H1 (cell line): ENCODE measurements at regions not wholly inside any gene's neighbourhood (a gene's known extent, or its start where the extent isn't known, plus 50 kb on each side); places are given as distances from the start of the nearest gene placed in this dataset.

Experiments
- CTCF ChIA-PET: fragments of 300-600 bp; sonication (Branson Sonifier 250); formaldehyde crosslinking; loops from one replicate; lab custom pipeline; 2021; ENCODE audit not compliant: partially characterized antibody; lab: Charles Lee
- POLR2A ChIA-PET: fragments of 300-600 bp; sonication (Branson Sonifier 250); formaldehyde crosslinking; loops from one replicate; lab custom pipeline; 2021; ENCODE audit warnings: inconsistent platforms; ENCODE audit not compliant: partially characterized antibody; lab: Charles Lee
- DNase-seq, 2 experiments: peaks; one replicate each; pipeline versions ENCODE4 v3.0.0 to v3.0.0-alpha.2; 2010 to 2022; ENCODE audit warnings: low spot score in 2 of 2, low read depth in 1 of 2, mixed read lengths in 1 of 2
- FAIRE-seq: peaks from 2 replicates; lab custom pipeline; 2011; peaks lifted over from hg19 to GRCh38; lab: Jason Lieb, UNC
- H2AFZ ChIP-seq: 2 replicates; pipeline ENCODE4 v1.8.1; 2012; ENCODE audit warnings: low read length, inconsistent platforms
- H2AK5ac ChIP-seq: 2 replicates; pipeline ENCODE4 v1.6.1; 2013; ENCODE audit warnings: low read depth, low read length
- H2BK120ac ChIP-seq: replicated peaks from 2 replicates; pipeline ENCODE3; 2013; ENCODE audit warnings: low read depth, low read length, inconsistent platforms
- H2BK12ac ChIP-seq: 2 replicates; pipeline ENCODE4 v1.6.1; 2013; ENCODE audit warnings: low read depth, low read length
- H2BK15ac ChIP-seq: 2 replicates; pipeline ENCODE4 v1.6.1; 2013; ENCODE audit warnings: low read length
- H2BK20ac ChIP-seq: 2 replicates; pipeline ENCODE4 v1.6.1; 2013; ENCODE audit warnings: low read length
- H2BK5ac ChIP-seq: 2 replicates; pipeline ENCODE4 v1.6.1; 2013; ENCODE audit warnings: low read depth, low read length
- H3K14ac ChIP-seq: 2 replicates; pipeline ENCODE4 v1.6.1; 2013; ENCODE audit warnings: inconsistent platforms; ENCODE audit not compliant: insufficient read length
- H3K18ac ChIP-seq: 2 replicates; pipeline ENCODE4 v1.6.1; 2013; ENCODE audit warnings: low read length; ENCODE audit errors: extremely low read depth
- H3K23ac ChIP-seq: 2 replicates; pipeline ENCODE4 v1.6.1; 2013; ENCODE audit warnings: inconsistent platforms; ENCODE audit not compliant: insufficient read length
- H3K23me2 ChIP-seq: 2 replicates; pipeline ENCODE4 v1.6.1; 2013; ENCODE audit warnings: low read depth, low read length
- H3K27ac ChIP-seq: 2 replicates; pipeline ENCODE4 v1.6.1; 2011; ENCODE audit warnings: low read depth, low read length, inconsistent platforms
- H3K27me3 ChIP-seq, 4 experiments: replicated peaks in 1 of 4; 1 replicate in 1 of 4; 2 replicates in 3 of 4; pipeline versions ENCODE4 v1.6.1 to v1.8.1; 2011 to 2013; ENCODE audit warnings: low read length in 3 of 4, mild to moderate bottlenecking in 3 of 4, inconsistent platforms in 2 of 4, mixed read lengths in 2 of 4, moderate library complexity in 1 of 4; ENCODE audit not compliant: control insufficient read depth in 3 of 4, insufficient read depth in 3 of 4; ENCODE audit errors: extremely low read depth in 1 of 4
- H3K36me3 ChIP-seq, 4 experiments: 2 replicates each; pipeline versions ENCODE4 v1.6.1 to v1.8.1; 2011 to 2013; ENCODE audit warnings: mild to moderate bottlenecking in 4 of 4, low read length in 3 of 4, moderate library complexity in 2 of 4, control low read depth in 1 of 4, inconsistent platforms in 1 of 4; ENCODE audit not compliant: insufficient read depth in 4 of 4, control insufficient read depth in 2 of 4
- H3K4ac ChIP-seq: replicated peaks from 2 replicates; pipeline ENCODE3; 2013; ENCODE audit warnings: low read length, low read depth, mixed read lengths, inconsistent platforms; ENCODE audit not compliant: insufficient read length
- H3K4me1 ChIP-seq, 4 experiments: replicated peaks in 1 of 4; 1 replicate in 1 of 4; 2 replicates in 3 of 4; pipeline versions ENCODE4 v1.6.1 to v1.8.1; 2011 to 2013; ENCODE audit warnings: low read length in 3 of 4, inconsistent platforms in 2 of 4, mixed read lengths in 1 of 4; ENCODE audit not compliant: insufficient read depth in 4 of 4, control insufficient read depth in 3 of 4
- H3K4me2 ChIP-seq, 2 experiments: 2 replicates each; pipeline versions ENCODE4 v1.6.1 to v1.8.1; 2011 to 2013; ENCODE audit warnings: low read depth in 2 of 2, low read length in 2 of 2, control low read depth in 1 of 2, inconsistent platforms in 1 of 2, mild to moderate bottlenecking in 1 of 2; ENCODE audit not compliant: insufficient read depth in 1 of 2
- H3K4me3 ChIP-seq, 4 experiments: fragments of 200-600, 300-600 bp in 1 of 4; sonication (generic), shearing (Covaris generic), sonication (Bioruptor Twin) in 1 of 4; 2 replicates each; pipeline versions ENCODE4 v1.5.1 to v1.8.1; 2011 to 2016; ENCODE audit warnings: low read length in 4 of 4, low read depth in 3 of 4, control low read depth in 2 of 4, inconsistent platforms in 2 of 4, mild to moderate bottlenecking in 2 of 4, mixed read lengths in 1 of 4, moderate library complexity in 1 of 4; ENCODE audit not compliant: insufficient read depth in 2 of 4; ENCODE audit errors: extremely low read depth in 1 of 4
- H3K56ac ChIP-seq: replicated peaks from 2 replicates; pipeline ENCODE3; 2013; ENCODE audit warnings: low read depth, mild to moderate bottlenecking, mixed read lengths, low read length, inconsistent platforms; ENCODE audit not compliant: insufficient read length
- H3K79me1 ChIP-seq: 2 replicates; pipeline ENCODE4 v1.6.1; 2013; ENCODE audit warnings: low read depth, low read length, control low read depth
- H3K79me2 ChIP-seq, 2 experiments: 2 replicates each; pipeline versions ENCODE4 v1.6.1 to v1.8.1; 2012 to 2013; ENCODE audit warnings: low read length in 2 of 2, mild to moderate bottlenecking in 2 of 2, inconsistent platforms in 1 of 2; ENCODE audit not compliant: insufficient read depth in 2 of 2, control insufficient read depth in 1 of 2
- H3K9ac ChIP-seq, 4 experiments: replicated peaks in 1 of 4; 1 replicate in 1 of 4; 2 replicates in 3 of 4; pipeline versions ENCODE4 v1.6.1 to v1.8.1; 2011 to 2013; ENCODE audit warnings: low read depth in 3 of 4, low read length in 3 of 4, control low read depth in 2 of 4, mild to moderate bottlenecking in 2 of 4, moderate library complexity in 2 of 4, inconsistent platforms in 1 of 4; ENCODE audit errors: extremely low read depth in 1 of 4
- H3K9me3 ChIP-seq, 2 experiments: 2 replicates each; pipeline versions ENCODE4 v1.6.1 to v1.8.1; 2012 to 2013; ENCODE audit warnings: mild to moderate bottlenecking in 2 of 2, moderate library complexity in 2 of 2, control low read depth in 1 of 2, inconsistent platforms in 1 of 2, low read depth in 1 of 2, low read length in 1 of 2, mixed read lengths in 1 of 2; ENCODE audit not compliant: insufficient read depth in 2 of 2
- H4K20me1 ChIP-seq, 2 experiments: replicated peaks in 1 of 2; 2 replicates each; pipeline versions ENCODE3 to v1.8.1; 2011 to 2013; ENCODE audit warnings: inconsistent platforms in 2 of 2, low read length in 2 of 2, mild to moderate bottlenecking in 1 of 2; ENCODE audit not compliant: insufficient read depth in 2 of 2, control insufficient read depth in 1 of 2
- H4K5ac ChIP-seq: 2 replicates; pipeline ENCODE4 v1.6.1; 2013; ENCODE audit warnings: low read length, low read depth, mixed read lengths, inconsistent platforms; ENCODE audit not compliant: insufficient read length
- H4K8ac ChIP-seq: 2 replicates; pipeline ENCODE4 v1.8.0; 2013; ENCODE audit warnings: mild to moderate bottlenecking, moderate library complexity, low read length, inconsistent platforms; ENCODE audit not compliant: insufficient read depth; ENCODE audit errors: extremely low read depth
- H4K91ac ChIP-seq: replicated peaks from 2 replicates; pipeline ENCODE3; 2013; ENCODE audit warnings: low read length, mixed read lengths, inconsistent platforms; ENCODE audit not compliant: insufficient read length
- HDAC2 ChIP-seq, 2 experiments: fragments of 300-600 bp in 1 of 2; sonication (generic) in 1 of 2; IDR thresholded peaks; 2 replicates each; pipeline ENCODE4 v1.6.1; 2011 to 2012; ENCODE audit warnings: low read depth in 2 of 2, low read length in 2 of 2, mild to moderate bottlenecking in 2 of 2, moderate library complexity in 2 of 2, borderline replicate concordance in 1 of 2, inconsistent platforms in 1 of 2
- HDAC6 ChIP-seq: IDR thresholded peaks from one replicate; pipeline ENCODE4 v1.7.1; 2012; ENCODE audit warnings: low read depth, mild to moderate bottlenecking, inconsistent platforms, low read length, moderate library complexity
- TEAD4 ChIP-seq: IDR thresholded peaks from 2 replicates; pipeline ENCODE4 v1.6.1; 2012; ENCODE audit warnings: low read depth, low read length, inconsistent platforms, mixed read lengths
- WGBS, 2 experiments: shearing (Covaris generic) in 1 of 2; methylation state at CpG; one replicate each; pipeline versions ENCODE4 v1.1.6 to v1.1.7; 2013 to 2015; ENCODE audit warnings: low lambda C conversion rate in 2 of 2, mixed read lengths in 2 of 2, inconsistent platforms in 1 of 2, low coverage in 1 of 2, missing lambda C conversion rate in 1 of 2; ENCODE audit not compliant: insufficient replicate concordance in 2 of 2, insufficient coverage in 1 of 2, insufficient read length in 1 of 2; ENCODE audit errors: extremely low coverage in 1 of 2, missing lambda C conversion rate in 1 of 2; 5-methylcytosine and 5-hydroxymethylcytosine counted together
- TF ChIP-seq, protein P1 (sequence below): IDR thresholded peaks from 2 replicates; pipeline ENCODE4 v1.6.1; 2011; ENCODE audit warnings: low read length, improper control_type of control experiment

DNA sequence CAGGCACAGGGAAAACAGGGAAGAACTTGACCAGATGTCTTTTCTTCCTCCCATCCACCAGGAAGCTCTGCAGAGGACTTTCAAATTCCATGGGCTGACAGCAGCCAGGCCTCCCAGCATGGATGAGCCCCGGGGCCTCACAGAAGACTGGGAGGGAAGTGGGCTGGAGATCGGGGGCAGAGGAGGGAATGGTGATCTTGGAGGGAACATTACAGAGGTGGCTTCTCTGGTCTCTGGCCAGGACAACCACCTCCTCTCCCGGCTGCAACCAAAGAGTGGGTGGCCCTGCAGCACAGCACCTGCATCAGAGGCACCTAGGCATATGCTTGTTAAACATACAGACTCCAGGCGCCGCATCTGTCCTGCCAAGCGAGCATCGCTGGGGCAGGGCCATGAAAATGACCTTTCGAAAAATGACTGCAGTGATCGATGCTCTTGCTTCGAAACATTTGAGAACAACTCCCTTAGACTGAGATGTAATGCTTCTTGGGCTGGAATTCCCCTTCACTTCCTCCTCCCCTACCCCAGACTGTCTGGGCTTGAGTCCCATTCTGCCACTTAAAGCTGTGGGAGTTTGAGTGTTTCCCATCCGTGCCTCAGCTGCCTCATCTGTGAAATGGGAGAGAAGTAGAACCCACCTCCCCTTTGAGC lies 68.7 kb upstream of the UNC5A start:
- Histone ChIP-seq H3K36me3 (no peaks in the 10 kb centered on the region; a peak in 1 of 8 replicates), H3K9ac (no peak overlapping the region), H3K79me1 (no peaks in the 10 kb centered on the region), H2BK5ac (no peak overlapping the region), H3K4ac (no peak overlapping the region), H4K91ac (peak overlapping the region; percentile 11), H3K27me3 (peaks cover 0 to 25% (median 11%) of the 10 kb centered on the region in 4 experiments; a peak in 6 of 7 replicates), H3K4me2 (no peak overlapping the region; a peak in 1 of 4 replicates), H2AK5ac (0 out of 2 replicates have a peak overlapping the region, but pooled peaks have one; percentile 18), H3K79me2 (no peaks in the 10 kb centered on the region), H2BK15ac (no peak overlapping the region), H2AFZ (no peak overlapping the region), H2BK12ac (peak overlapping the region; percentile 45; the same call in 1 of the 2 replicates), H3K4me1 (peaks cover 7 to 48% (median 32%) of the 10 kb centered on the region in 4 experiments), H4K20me1 (no peaks in the 10 kb centered on the region), H3K9me3 (no peaks in the 10 kb centered on the region), H3K23me2 (peaks cover 9% of the 10 kb centered on the region), H3K56ac (no peak overlapping the region), H3K27ac (no peak overlapping the region), H4K5ac (no peak overlapping the region), H4K8ac (no peak overlapping the region; the same call in none of the 2 replicates), H3K4me3 (no peak overlapping the region), H3K18ac (no peak overlapping the region), H2BK20ac (peak overlapping the region; percentile 88), H3K23ac (no peak overlapping the region), H3K14ac (no peak overlapping the region), H2BK120ac (no peak overlapping the region)
- TF ChIP-seq TEAD4 = no peak
- 0 out of 4 replicates have a peak, but pooled peaks of 1 of the 2 experiments have one; percentile 20 for TF ChIP-seq HDAC2 (IDR thresholded peaks at IDR 0.05; ENCODE audit: borderline replicate concordance in 1 of 2, low read depth in 2 of 2, low read length in 2 of 2)
- TF ChIP-seq, protein P1, sequence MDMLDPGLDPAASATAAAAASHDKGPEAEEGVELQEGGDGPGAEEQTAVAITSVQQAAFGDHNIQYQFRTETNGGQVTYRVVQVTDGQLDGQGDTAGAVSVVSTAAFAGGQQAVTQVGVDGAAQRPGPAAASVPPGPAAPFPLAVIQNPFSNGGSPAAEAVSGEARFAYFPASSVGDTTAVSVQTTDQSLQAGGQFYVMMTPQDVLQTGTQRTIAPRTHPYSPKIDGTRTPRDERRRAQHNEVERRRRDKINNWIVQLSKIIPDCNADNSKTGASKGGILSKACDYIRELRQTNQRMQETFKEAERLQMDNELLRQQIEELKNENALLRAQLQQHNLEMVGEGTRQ = no peak
- no peak for TF ChIP-seq HDAC6
- DNase-seq = peak in 1 of 2 experiments; percentile 49
- no peak for FAIRE-seq
- WGBS, 2 experiments = 86% methylated on average over 11 of the region's 11 CpGs; no CpG with 5 or more reads in 1 of the 2 experiments
- CTCF ChIA-PET = interaction anchor here (1.1 to 9.4 kb wide), 7 partner anchors 19 to 83 kb away, joined by 3 to 56 read pairs (median 3); no protein-coding TSS in a partner anchor
- POLR2A ChIA-PET = interaction anchor here (1.6 kb wide), 1 partner anchor 18 kb away, joined by 6 read pairs; no protein-coding TSS in a partner anchor
